Calu3 (cell line): ENCODE measurements at regions not wholly inside any gene's neighbourhood (a gene's known extent, or its start where the extent isn't known, plus 50 kb on each side); places are given as distances from the start of the nearest gene placed in this dataset.

ENCODE experiments used
- BruUV-seq: library from RNA; stranded (reverse); fragments of 400-500 nt; replicated peaks from 2 replicates; lab custom pipeline; 2021; lab: Mats Ljungman, UMichigan
- CTCF ChIA-PET: fragments of 300-600 bp; sonication (Branson Sonifier 250); formaldehyde crosslinking; loops from one replicate; lab custom pipeline; 2022; ENCODE audit warnings: antibody characterized with exemption; lab: Charles Lee
- DNase-seq: peaks from one replicate; pipeline ENCODE4 v3.0.0; 2022
- H3K27ac Mint-ChIP-seq: one replicate; pipeline ENCODE4 v1.8.0; 2022; ENCODE audit warnings: mixed read lengths; ENCODE audit not compliant: unreplicated experiment
- H3K27me3 Mint-ChIP-seq: one replicate; pipeline ENCODE4 v1.8.0; 2022; ENCODE audit warnings: mixed read lengths; ENCODE audit not compliant: unreplicated experiment
- H3K36me3 Mint-ChIP-seq: one replicate; pipeline ENCODE4 v1.8.0; 2022; ENCODE audit warnings: mild to moderate bottlenecking, moderate library complexity, mixed read lengths; ENCODE audit not compliant: insufficient read depth, unreplicated experiment
- H3K4me1 Mint-ChIP-seq: one replicate; pipeline ENCODE4 v1.8.0; 2022; ENCODE audit warnings: mild to moderate bottlenecking, low read depth, mixed read lengths; ENCODE audit not compliant: unreplicated experiment
- H3K4me3 Mint-ChIP-seq: one replicate; pipeline ENCODE4 v1.8.0; 2022; ENCODE audit warnings: mild to moderate bottlenecking, low read depth, moderate library complexity, mixed read lengths; ENCODE audit not compliant: unreplicated experiment
- H3K9me3 Mint-ChIP-seq: one replicate; pipeline ENCODE4 v1.8.0; 2022; ENCODE audit warnings: low read depth, mixed read lengths; ENCODE audit not compliant: unreplicated experiment
- intact Hi-C: fragments of 100-400 bp; cut with micrococcal nuclease; formaldehyde crosslinking; loops from one replicate; pipeline ENCODE4 v1.10.0; 2022; ENCODE audit not compliant: unreplicated experiment
- TF ChIP-seq, protein P1 (sequence below): fragments of 200-600 bp; IDR thresholded peaks from one replicate; pipeline ENCODE4 v1.8.0; 2022; ENCODE audit warnings: antibody characterized with exemption; ENCODE audit not compliant: unreplicated experiment

DNA sequence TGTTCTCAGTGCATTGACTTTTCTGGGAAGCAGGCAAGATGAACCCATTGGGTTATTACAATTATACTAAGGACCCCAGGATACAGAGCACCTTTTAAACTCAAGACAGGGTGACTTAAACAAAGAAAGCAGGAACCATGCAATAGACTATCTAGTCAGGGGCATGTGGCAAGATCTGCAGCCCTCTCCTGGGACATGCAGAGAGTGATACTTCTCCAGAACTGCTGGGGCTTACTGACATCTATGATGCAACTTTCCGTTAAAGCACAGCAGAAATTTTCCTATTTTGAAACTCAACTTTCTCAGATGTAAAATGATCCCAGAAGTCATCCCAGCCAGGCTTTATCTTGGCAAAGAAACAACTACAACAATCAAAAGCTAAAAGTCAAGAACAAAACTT lies 162.2 kb upstream of the HNMT start:
- CTCF ChIA-PET: no interaction called here
- no peaks in the 10 kb centered on the region for H3K4me1 Mint-ChIP-seq

DNA sequence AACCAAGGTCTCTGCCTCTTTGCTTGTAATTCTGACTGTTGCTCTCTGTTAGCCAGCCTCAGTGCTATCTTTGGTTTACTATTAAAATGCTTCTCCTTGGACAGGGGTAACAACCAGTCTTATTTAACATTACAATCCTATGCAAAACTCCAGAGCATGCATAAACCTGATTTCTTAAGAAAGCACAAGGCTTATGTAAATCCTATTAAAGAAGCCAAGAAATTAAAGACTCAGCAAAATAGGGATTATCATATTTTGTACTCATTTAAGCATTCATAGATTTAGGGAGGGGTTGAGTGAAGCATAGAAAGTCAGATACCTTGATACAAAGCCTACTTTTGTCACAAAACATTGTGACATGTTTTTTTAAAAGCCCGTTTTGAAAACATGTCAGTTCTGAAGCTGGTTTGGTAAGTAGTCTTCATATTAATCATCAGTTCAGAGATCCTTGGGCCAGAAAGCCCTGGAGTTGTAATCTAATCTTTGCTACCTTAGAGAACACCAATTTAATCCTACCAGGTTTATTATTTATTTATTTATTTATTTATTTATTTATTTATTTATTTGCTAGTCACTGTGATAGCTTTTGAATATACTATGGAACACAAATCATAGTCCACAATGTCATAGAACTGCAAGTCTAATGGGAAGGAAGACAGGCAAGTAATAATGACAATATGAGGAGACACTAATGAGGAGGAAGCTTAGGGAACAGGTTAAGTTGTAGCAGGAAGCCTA lies 158.0 kb upstream of the HNMT start:
- H3K36me3 Mint-ChIP-seq: no peaks in the 10 kb centered on the region
- no TSS peak for BruUV-seq
- no peak overlapping the region for H3K27ac Mint-ChIP-seq
- no peaks in the 10 kb centered on the region for H3K9me3 Mint-ChIP-seq
- TF ChIP-seq, protein P1, sequence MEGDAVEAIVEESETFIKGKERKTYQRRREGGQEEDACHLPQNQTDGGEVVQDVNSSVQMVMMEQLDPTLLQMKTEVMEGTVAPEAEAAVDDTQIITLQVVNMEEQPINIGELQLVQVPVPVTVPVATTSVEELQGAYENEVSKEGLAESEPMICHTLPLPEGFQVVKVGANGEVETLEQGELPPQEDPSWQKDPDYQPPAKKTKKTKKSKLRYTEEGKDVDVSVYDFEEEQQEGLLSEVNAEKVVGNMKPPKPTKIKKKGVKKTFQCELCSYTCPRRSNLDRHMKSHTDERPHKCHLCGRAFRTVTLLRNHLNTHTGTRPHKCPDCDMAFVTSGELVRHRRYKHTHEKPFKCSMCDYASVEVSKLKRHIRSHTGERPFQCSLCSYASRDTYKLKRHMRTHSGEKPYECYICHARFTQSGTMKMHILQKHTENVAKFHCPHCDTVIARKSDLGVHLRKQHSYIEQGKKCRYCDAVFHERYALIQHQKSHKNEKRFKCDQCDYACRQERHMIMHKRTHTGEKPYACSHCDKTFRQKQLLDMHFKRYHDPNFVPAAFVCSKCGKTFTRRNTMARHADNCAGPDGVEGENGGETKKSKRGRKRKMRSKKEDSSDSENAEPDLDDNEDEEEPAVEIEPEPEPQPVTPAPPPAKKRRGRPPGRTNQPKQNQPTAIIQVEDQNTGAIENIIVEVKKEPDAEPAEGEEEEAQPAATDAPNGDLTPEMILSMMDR: no peak
- intact Hi-C loops: no loop called here
- H3K4me1 Mint-ChIP-seq: no peaks in the 10 kb centered on the region
- no peak overlapping the region for H3K4me3 Mint-ChIP-seq
- CTCF ChIA-PET: no interaction called here
- no peak for DNase-seq
- H3K27me3 Mint-ChIP-seq: no peaks in the 10 kb centered on the region

More for the DNA sequence above, 162.2 kb upstream of the HNMT start:
- Mint-ChIP-seq H3K9me3 (peaks cover 3% of the 10 kb centered on the region), H3K27me3 (no peaks in the 10 kb centered on the region), H3K27ac (no peak overlapping the region), H3K36me3 (peaks cover 5% of the 10 kb centered on the region), H3K4me3 (no peak overlapping the region)
- DNase-seq: no peak
- TF ChIP-seq, protein P1: no peak
- intact Hi-C loops: no loop called here
- no TSS peak for BruUV-seq

DNA sequence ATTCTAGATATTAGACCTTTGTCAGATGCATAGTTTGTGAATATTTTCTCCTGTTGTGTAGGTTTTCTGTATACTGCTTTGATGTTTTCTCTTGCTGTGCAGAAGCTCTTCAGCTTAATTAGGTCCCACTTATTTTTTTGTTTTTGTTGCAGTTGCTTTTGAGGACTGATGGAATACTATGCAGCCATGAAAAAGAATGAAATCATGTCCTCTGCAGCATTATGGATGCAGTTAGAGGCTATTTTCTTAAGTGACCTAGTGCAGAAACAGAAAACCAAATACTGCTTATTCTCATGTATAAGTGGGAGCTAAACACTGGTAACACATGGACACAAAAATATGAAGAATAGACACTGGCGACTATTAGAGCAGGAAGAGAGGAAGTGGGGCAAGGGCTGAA lies 155.0 kb upstream of the HNMT start:
- intact Hi-C loops: no loop called here
- no peaks in the 10 kb centered on the region for H3K9me3 Mint-ChIP-seq
- no peak for DNase-seq
- TF ChIP-seq, protein P1: no peak
- H3K4me1 Mint-ChIP-seq: no peaks in the 10 kb centered on the region
- CTCF ChIA-PET: no interaction called here
- H3K4me3 Mint-ChIP-seq: no peak overlapping the region
- no TSS peak for BruUV-seq
- H3K27ac Mint-ChIP-seq: no peak overlapping the region
- H3K36me3 Mint-ChIP-seq: no peaks in the 10 kb centered on the region
- H3K27me3 Mint-ChIP-seq: no peaks in the 10 kb centered on the region

DNA sequence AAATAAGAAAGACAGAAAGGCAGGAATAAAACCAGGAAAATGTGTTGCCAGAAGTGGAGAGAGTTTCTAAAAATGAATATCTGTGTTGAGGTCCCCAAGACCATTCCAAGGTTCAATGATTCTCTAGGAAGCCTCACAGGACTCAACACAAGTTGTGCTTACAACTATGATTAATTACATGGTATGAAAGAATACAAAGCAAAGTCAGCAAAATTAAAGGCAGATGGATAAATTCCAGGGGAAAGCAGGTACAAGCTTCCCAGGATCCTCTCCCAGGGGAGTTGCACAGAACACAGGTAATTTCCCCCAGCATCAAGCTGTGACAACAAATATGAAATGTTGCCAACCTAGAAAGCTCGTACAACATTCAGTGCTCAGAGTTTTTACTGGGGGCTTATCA lies 154.4 kb upstream of the HNMT start:
- Mint-ChIP-seq H3K27me3 (no peaks in the 10 kb centered on the region), H3K36me3 (no peaks in the 10 kb centered on the region), H3K4me1 (no peaks in the 10 kb centered on the region), H3K4me3 (no peak overlapping the region), H3K9me3 (no peaks in the 10 kb centered on the region), H3K27ac (no peak overlapping the region)
- BruUV-seq: no TSS peak
- TF ChIP-seq, protein P1: no peak
- CTCF ChIA-PET: no interaction called here
- no peak for DNase-seq
- intact Hi-C loops: no loop called here
